ENCODE measurements at regions not wholly inside any gene's neighbourhood (a gene's known extent, or its start where the extent isn't known, plus 50 kb on each side); places are given as distances from the start of the nearest gene placed in this dataset.

GRCh38 chrX:110614596-110614995 is 181.0 kb downstream of the CHRDL1 start:
- no peak for ATAC-seq
- no peaks in the 10 kb centered on the region for H3K4me1 ChIP-seq
- H3K36me3 ChIP-seq, result no peaks in the 10 kb centered on the region
- H3K4me3 ChIP-seq, result no peak overlapping the region
- intact Hi-C loops (cut with DNase I), result no loop called here
- no peak overlapping the region for H3K27ac ChIP-seq
- TF ChIP-seq CTCF (IDR thresholded peaks at IDR 0.05), result no peak
- no peak for DNase-seq
- peaks cover 0 to 17% (median 0%) of the 10 kb centered on the region in 11 donors for H3K9me3 ChIP-seq
- H3K27me3 ChIP-seq, result no peaks in the 10 kb centered on the region
